Hematopoietic multipotent progenitor cell treated with erythropoietin and hydrocortisone succinate and interleukin-3 and kit ligand, for 8 days (in vitro differentiated cells): ENCODE measurements at regions not wholly inside any gene's neighbourhood (a gene's known extent, or its start where the extent isn't known, plus 50 kb on each side); places are given as distances from the start of the nearest gene placed in this dataset.

Experiments
- DNase-seq: peaks from one replicate; pipeline ENCODE4 v3.0.0-alpha.2; 2015

GRCh38 chr22:27153386-27153785, 496.0 kb downstream of the MIAT start:
- DNase-seq, result no peak

- peak; percentile 73 for DNase-seq
Observed at GRCh38 chr22:27154717-27155116, 497.3 kb downstream of the MIAT start.

- no peak for DNase-seq
Observed at GRCh38 chr22:27156821-27157489, 499.6 kb downstream of the MIAT start.

DNA sequence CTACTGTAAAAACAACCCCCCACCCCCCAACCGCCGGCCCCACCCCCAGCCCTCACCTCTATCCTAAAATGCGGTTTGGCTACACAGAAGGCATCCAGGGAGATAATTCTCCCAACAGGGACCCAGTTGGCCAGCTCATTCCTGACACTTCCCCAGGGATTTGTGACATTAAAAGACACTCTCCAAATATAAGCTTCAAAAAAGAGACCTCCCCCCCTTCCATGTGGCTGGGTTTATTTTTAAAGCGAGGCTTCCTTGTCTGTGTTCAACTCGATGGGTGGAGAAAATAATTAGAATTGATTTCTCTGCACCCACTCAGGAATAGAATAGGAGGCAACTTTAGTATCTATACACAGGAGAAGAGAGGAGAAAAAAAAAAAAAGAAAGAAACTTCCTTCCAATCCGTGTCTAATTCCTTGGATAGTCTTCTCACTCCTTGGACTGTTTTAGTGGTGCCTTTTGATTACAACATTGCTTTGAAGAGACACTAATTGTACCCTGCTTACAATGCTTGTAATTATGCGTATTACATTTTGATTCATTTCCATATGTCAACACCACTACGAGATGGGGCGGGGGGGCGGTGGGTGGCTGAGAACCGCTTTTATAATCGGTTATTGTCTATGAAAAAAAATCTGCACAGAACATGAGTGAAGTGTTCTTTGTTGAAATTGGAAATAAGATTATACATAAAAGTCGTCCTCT, 500.4 kb downstream of the MIAT start:
- no peak for DNase-seq

- no peak for DNase-seq
Observed at GRCh38 chr22:27159016-27159415, 501.6 kb downstream of the MIAT start.

DNA sequence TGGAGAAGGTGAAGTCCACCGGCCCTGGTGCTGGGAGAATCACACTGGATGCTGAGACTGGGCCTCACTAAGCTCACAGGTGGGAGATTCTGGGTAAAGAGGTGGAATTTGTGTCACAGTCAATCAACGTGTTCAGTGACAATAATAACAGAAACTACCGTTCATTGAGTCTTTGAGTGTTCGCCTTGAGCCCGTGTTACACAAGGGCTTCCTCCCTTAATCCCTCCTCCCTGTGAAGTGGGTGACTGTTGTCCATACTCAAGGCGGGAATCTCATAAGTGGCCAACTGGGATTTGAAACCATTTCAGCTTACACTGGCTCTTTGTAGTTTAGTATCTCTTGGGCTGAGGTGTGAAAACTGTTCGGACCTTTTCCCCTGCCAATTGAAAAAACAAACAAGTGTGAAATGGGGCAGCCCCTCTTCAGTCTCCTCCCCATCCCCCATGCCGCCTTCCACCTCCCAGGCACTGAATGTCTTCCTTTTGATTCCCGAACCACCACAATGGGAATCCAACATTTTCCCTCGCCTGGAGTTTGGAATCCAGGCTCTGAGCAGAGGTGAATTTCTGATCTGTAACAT, 502.4 kb downstream of the MIAT start:
- DNase-seq, result no peak

GRCh38 chr22:27163162-27164137, 506.1 kb downstream of the MIAT start:
- DNase-seq, result no peak

GRCh38 chr22:27164781-27165503, 507.6 kb downstream of the MIAT start:
- DNase-seq, result no peak

- no peak for DNase-seq
Observed at GRCh38 chr22:27168681-27169080, 511.3 kb downstream of the MIAT start.

GRCh38 chr22:27170491-27170890, 513.1 kb downstream of the MIAT start:
- DNase-seq, result no peak

DNA sequence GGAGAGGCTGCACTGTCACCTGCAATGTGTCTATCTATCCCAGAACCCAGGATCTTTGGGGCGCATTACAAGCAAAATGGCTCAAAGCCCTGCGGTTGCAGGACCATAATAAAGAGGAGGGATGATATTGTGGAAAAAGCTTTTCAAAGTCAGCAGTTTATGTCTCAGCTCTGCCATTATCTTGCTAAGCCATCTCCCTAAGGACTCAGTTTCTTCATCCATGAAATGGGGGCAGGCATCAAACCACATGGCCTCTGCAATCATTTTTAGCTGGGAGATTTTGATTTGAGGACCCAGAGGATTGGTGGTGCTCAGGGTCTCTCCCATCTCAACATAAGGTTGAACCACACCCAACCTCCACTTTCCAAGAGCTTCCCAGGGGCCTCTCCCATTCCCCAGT, 513.8 kb downstream of the MIAT start:
- DNase-seq, result no peak

- no peak for DNase-seq
Observed at GRCh38 chr22:27173530-27173929, 516.1 kb downstream of the MIAT start.

DNA sequence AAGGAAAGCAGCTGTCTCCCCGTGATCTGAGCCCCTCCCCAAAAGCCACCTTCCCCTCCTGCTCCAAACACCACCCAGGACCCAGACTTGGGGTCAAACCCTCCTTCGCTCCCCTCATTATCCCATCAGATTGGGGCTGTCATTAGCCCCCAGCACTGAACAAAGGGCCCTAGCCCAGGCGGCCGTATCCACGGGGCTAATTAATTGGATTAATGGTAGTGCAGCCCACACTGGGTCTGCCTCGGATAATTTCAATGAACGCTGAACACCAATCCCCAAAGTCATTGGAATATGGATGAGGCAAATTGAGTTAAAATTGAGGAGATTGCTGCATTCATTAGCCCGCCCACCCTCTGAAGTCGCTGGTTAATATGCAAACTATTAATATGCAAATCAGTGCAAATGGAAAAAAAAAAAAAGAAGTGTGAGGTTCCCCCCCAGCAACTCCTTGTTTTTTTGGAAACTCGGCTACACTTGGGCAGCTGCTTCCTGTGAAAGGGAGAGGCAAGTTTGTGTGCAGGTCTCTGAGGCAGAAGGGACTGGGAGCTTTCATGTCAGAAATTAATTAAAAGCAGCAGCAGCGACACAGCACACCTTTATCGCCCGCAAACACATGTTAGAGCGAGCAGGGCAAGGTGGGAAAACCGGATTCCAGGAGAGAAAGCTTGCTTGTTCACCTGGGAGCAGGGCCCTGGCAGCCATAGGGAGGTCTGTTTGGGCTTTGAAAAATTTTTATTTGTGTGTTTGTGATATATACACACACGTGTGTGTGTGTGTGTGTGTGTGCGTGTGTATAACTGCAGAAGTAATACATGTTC, 517.8 kb downstream of the MIAT start:
- DNase-seq, result no peak

DNA sequence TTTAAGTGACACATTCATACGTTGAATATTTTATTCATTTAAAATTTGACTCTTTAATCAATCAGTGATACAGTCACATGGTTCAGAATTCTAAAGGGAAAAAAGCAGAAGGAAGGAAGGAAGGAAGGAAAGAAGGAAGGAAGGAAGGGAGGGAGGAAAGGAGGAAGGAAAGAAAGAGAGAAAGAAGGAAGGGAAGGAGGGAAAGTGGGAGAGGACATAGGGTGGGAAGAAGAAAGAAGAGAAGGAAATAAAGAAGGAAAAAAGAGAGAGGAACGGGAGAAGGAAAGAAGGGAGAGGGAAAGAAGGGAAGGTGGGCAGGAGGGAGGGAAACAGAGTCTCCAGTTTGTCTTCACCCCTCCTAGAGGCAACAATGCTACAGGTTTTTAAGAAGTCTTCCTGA, 518.6 kb downstream of the MIAT start:
- DNase-seq, result no peak

DNA sequence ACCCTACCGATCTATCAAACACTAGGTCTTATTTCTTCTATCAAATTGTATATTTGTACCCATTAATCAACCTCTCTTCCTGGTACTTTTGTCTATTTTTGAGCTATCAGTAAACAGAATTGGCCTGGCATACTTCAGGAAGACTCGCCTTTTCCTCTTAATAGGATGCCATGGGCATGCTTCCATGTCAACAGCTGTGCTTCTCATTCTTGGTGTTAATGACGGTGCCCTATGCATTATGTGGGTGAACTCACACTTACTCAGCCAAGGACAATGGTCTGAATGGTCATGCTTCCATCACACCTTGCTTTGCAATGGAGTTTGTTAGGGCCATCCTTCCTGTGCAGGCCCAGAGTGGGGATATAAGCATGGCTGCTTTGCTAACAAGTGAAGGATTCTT, 521.8 kb downstream of the MIAT start:
- DNase-seq, result no peak

DNA sequence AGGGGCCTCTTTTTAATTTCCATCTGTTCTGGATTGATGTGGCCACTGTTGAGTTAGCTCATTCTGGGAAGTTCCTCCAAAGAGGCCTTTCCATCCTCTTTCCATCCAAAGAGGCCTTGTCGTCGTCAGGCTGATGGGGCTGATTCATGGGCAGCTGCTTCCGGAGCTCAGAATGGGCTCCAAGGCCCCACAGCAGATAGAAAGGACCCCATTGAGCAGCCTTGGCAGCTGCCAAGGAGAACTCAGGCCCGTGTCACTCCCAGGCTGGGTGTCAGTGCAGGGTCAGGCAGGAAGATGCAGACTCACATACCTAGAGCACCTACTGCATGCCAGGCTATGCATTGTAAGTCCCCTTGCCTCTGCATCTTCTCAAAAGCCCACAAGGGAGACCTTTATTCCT, 524.1 kb downstream of the MIAT start:
- DNase-seq, result no peak

- DNase-seq, result no peak
Observed at GRCh38 chr22:27183474-27183873, 526.1 kb downstream of the MIAT start.

DNA sequence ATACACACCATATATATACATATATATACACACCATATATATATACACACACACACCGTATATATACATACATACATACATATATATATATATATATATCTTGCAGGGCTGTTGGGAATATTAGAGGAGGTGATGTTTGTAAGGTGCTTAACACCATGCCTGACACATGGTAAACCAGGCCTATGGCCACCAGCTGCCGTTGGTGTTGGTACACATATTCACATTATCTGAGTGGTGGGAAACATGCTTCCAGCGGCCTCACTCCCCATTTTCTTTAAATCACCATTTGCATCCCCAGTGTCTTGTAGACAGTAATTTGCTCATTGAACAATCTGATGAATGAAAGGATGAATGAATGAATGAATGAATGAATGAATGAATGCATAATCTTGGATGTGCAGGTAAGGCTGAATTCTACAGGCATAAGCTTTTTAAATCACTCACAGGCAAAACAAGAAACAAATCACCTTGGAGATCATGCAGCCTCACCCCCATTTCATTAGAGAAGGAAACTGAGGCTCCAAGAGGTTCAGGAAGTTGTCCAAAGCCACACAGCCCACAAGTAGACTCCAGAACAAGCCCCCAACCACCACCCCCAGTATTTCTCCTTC, 527.8 kb downstream of the MIAT start:
- no peak for DNase-seq

GRCh38 chr22:27185760-27186302, 528.4 kb downstream of the MIAT start:
- DNase-seq, result no peak

DNA sequence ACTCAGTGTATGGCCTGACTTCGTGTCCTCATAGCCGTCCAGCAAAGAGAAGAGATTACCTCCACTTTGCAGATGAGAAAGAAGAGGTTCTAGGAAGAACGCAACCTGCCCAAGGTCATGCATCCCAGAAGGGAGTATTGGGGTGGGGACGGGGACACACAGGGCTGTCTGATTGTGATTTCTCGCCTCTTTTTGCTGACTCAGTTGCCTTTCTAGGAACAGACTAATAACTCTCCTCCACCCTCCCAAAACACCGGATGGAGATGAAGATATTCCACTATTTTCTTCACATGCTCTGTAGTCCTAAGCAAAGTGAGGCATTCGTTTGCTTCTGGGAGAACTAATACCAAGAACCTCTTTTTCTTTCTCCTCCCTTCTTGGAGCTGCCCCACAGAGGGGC, 529.3 kb downstream of the MIAT start:
- DNase-seq, result no peak
